HL-60 (cell line): ENCODE measurements at regions not wholly inside any gene's neighbourhood (a gene's known extent, or its start where the extent isn't known, plus 50 kb on each side); places are given as distances from the start of the nearest gene placed in this dataset.

ENCODE experiments used
- CTCF ChIP-seq: IDR thresholded peaks from one replicate; pipeline ENCODE4 v1.5.1; 2011; ENCODE audit warnings: low read length, control low read depth, inconsistent platforms; ENCODE audit not compliant: insufficient read depth
- POLR2AphosphoS5 ChIP-seq: IDR thresholded peaks from 2 replicates; pipeline ENCODE4 v1.6.1; 2012; ENCODE audit warnings: low read depth
- TF ChIP-seq, protein P1 (sequence below): IDR thresholded peaks from 2 replicates; pipeline ENCODE4 v1.6.1; 2012; ENCODE audit warnings: low read depth; ENCODE audit not compliant: insufficient replicate concordance

DNA sequence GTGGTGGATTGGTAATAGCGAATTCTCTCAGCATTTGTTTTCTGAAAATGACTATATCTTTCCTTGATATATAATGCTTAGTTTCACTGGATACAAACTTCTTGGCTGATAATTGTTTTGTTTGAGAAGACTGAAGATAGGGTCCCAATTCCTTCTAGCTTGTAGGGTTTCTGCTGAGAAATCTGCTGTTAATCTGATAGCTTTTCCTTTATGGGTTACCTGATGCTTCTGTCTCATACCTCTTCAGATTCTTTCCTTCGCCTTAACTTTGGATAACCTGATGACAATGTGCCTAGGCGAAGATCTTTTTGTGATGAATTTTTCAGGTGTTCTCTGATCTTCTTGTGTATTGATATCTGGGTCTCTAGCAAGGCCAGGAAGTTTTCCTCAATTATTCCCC lies 94.7 kb upstream of the ACO1 start:
- TF ChIP-seq POLR2AphosphoS5 (no peak), CTCF (no peak)
- TF ChIP-seq, protein P1, sequence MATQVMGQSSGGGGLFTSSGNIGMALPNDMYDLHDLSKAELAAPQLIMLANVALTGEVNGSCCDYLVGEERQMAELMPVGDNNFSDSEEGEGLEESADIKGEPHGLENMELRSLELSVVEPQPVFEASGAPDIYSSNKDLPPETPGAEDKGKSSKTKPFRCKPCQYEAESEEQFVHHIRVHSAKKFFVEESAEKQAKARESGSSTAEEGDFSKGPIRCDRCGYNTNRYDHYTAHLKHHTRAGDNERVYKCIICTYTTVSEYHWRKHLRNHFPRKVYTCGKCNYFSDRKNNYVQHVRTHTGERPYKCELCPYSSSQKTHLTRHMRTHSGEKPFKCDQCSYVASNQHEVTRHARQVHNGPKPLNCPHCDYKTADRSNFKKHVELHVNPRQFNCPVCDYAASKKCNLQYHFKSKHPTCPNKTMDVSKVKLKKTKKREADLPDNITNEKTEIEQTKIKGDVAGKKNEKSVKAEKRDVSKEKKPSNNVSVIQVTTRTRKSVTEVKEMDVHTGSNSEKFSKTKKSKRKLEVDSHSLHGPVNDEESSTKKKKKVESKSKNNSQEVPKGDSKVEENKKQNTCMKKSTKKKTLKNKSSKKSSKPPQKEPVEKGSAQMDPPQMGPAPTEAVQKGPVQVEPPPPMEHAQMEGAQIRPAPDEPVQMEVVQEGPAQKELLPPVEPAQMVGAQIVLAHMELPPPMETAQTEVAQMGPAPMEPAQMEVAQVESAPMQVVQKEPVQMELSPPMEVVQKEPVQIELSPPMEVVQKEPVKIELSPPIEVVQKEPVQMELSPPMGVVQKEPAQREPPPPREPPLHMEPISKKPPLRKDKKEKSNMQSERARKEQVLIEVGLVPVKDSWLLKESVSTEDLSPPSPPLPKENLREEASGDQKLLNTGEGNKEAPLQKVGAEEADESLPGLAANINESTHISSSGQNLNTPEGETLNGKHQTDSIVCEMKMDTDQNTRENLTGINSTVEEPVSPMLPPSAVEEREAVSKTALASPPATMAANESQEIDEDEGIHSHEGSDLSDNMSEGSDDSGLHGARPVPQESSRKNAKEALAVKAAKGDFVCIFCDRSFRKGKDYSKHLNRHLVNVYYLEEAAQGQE, result no peak
